ENCODE measurements at regions not wholly inside any gene's neighbourhood (a gene's known extent, or its start where the extent isn't known, plus 50 kb on each side); places are given as distances from the start of the nearest gene placed in this dataset.
A peak's percentile ranks its signal among the peaks of the same experiment; 100 is the strongest.

- H3K27me3 ChIP-seq (replicated peaks; ENCODE audit: control insufficient read depth, insufficient read depth, low read length), result no peaks in the 10 kb centered on the region
- H3K4me1 ChIP-seq, result peaks cover 45% of the 10 kb centered on the region
- no peak overlapping the region for H3K4me3 ChIP-seq (ENCODE audit: low read depth, low read length)
- peak overlapping the region; percentile 25 for H3K27ac Mint-ChIP-seq (ENCODE audit: unreplicated experiment)
- TF ChIP-seq CTCF (IDR thresholded peaks at IDR 0.05; ENCODE audit: insufficient read depth in 1 of 2, low read depth in 1 of 2, low read length in 1 of 2, severe bottlenecking in 1 of 2, unreplicated experiment in 1 of 2), result no peak
- H3K4me3 Mint-ChIP-seq (ENCODE audit: unreplicated experiment), result no peak overlapping the region
- H3K27me3 Mint-ChIP-seq (ENCODE audit: insufficient read depth, unreplicated experiment), result no peaks in the 10 kb centered on the region
- no peaks in the 10 kb centered on the region for H3K36me3 Mint-ChIP-seq (ENCODE audit: insufficient read depth, unreplicated experiment)
- no TSS peak for BruUV-seq (replicated peaks)
- POLR2A ChIA-PET, result no interaction called here
- CTCF ChIA-PET, result interaction anchor here (1.1 kb wide), 1 partner anchor 20 kb away, joined by 4 read pairs; no protein-coding TSS in a partner anchor
- H3K4me1 Mint-ChIP-seq (ENCODE audit: low read depth, unreplicated experiment), result peaks cover 15% of the 10 kb centered on the region
- peaks cover 11% of the 10 kb centered on the region for H3K9me3 Mint-ChIP-seq (ENCODE audit: unreplicated experiment)
- H3K36me3 ChIP-seq (ENCODE audit: control insufficient read depth, insufficient read depth, low read length), result no peaks in the 10 kb centered on the region
- H3K9me3 ChIP-seq, result no peaks in the 10 kb centered on the region; the same call in 1 of the 2 replicates
- intact Hi-C loops (cut with micrococcal nuclease; ENCODE audit: unreplicated experiment), result loop anchor here (10.0 kb wide), 1 partner anchor 334 kb away; no protein-coding TSS in a partner anchor
- DNase-seq, result no peak
Observed at GRCh38 chr7:431041-431440, 88.6 kb downstream of the PDGFA start.

GRCh38 chr7:431658-432111, 88.0 kb downstream of the PDGFA start:
- H3K36me3 Mint-ChIP-seq (ENCODE audit: insufficient read depth, unreplicated experiment), result no peaks in the 10 kb centered on the region
- H3K27ac Mint-ChIP-seq (ENCODE audit: unreplicated experiment), result peak overlapping the region; percentile 25
- intact Hi-C loops (cut with micrococcal nuclease; ENCODE audit: unreplicated experiment), result loop anchor here (10.0 kb wide), 1 partner anchor 333 kb away; no protein-coding TSS in a partner anchor
- H3K9me3 Mint-ChIP-seq (ENCODE audit: unreplicated experiment), result peaks cover 11% of the 10 kb centered on the region
- H3K36me3 ChIP-seq (ENCODE audit: control insufficient read depth, insufficient read depth, low read length), result no peaks in the 10 kb centered on the region
- no peaks in the 10 kb centered on the region for H3K27me3 ChIP-seq (replicated peaks; ENCODE audit: control insufficient read depth, insufficient read depth, low read length)
- BruUV-seq (replicated peaks), result no TSS peak
- peaks cover 50% of the 10 kb centered on the region for H3K4me1 ChIP-seq
- H3K4me3 ChIP-seq (ENCODE audit: low read depth, low read length), result no peak overlapping the region
- H3K9me3 ChIP-seq, result no peaks in the 10 kb centered on the region; the same call in 1 of the 2 replicates
- ChIA-PET POLR2A (no interaction called here), CTCF (no interaction called here)
- peaks cover 15% of the 10 kb centered on the region for H3K4me1 Mint-ChIP-seq (ENCODE audit: low read depth, unreplicated experiment)
- DNase-seq, result no peak
- H3K27me3 Mint-ChIP-seq (ENCODE audit: insufficient read depth, unreplicated experiment), result no peaks in the 10 kb centered on the region
- no peak for TF ChIP-seq CTCF (IDR thresholded peaks at IDR 0.05; ENCODE audit: insufficient read depth in 1 of 2, low read depth in 1 of 2, low read length in 1 of 2, severe bottlenecking in 1 of 2, unreplicated experiment in 1 of 2)
- no peak overlapping the region for H3K4me3 Mint-ChIP-seq (ENCODE audit: unreplicated experiment)

GRCh38 chr7:432256-432655, 87.4 kb downstream of the PDGFA start:
- intact Hi-C loops (cut with micrococcal nuclease; ENCODE audit: unreplicated experiment), result loop anchor here (10.0 kb wide), 1 partner anchor 333 kb away; no protein-coding TSS in a partner anchor
- POLR2A ChIA-PET, result no interaction called here
- Mint-ChIP-seq H3K9me3 (ENCODE audit: unreplicated experiment) (peaks cover 6% of the 10 kb centered on the region), H3K27ac (ENCODE audit: unreplicated experiment) (no peak overlapping the region), H3K27me3 (ENCODE audit: insufficient read depth, unreplicated experiment) (no peaks in the 10 kb centered on the region), H3K36me3 (ENCODE audit: insufficient read depth, unreplicated experiment) (no peaks in the 10 kb centered on the region), H3K4me3 (ENCODE audit: unreplicated experiment) (no peak overlapping the region), H3K4me1 (ENCODE audit: low read depth, unreplicated experiment) (peaks cover 19% of the 10 kb centered on the region)
- Histone ChIP-seq H3K4me3 (ENCODE audit: low read depth, low read length) (no peak overlapping the region), H3K9me3 (no peaks in the 10 kb centered on the region; the same call in 1 of the 2 replicates), H3K27me3 (replicated peaks; ENCODE audit: control insufficient read depth, insufficient read depth, low read length) (no peaks in the 10 kb centered on the region), H3K4me1 (peaks cover 50% of the 10 kb centered on the region), H3K36me3 (ENCODE audit: control insufficient read depth, insufficient read depth, low read length) (no peaks in the 10 kb centered on the region)
- no TSS peak for BruUV-seq (replicated peaks)
- DNase-seq, result no peak
- TF ChIP-seq CTCF (IDR thresholded peaks at IDR 0.05; ENCODE audit: insufficient read depth in 1 of 2, low read depth in 1 of 2, low read length in 1 of 2, severe bottlenecking in 1 of 2, unreplicated experiment in 1 of 2), result no peak
- CTCF ChIA-PET, result no interaction called here
